PC-9 (cell line): ENCODE measurements at regions not wholly inside any gene's neighbourhood (a gene's known extent, or its start where the extent isn't known, plus 50 kb on each side); places are given as distances from the start of the nearest gene placed in this dataset.
"Not testable (repeated sequence)": the region's sequence is repeated elsewhere in the genome, so short reads cannot be mapped to it uniquely, and the experiment has no call there.

Experiments
- BruUV-seq: library from RNA; stranded (reverse); fragments of 400-500 nt; replicated peaks from 2 replicates; lab custom pipeline; 2021; lab: Mats Ljungman, UMichigan
- CTCF ChIA-PET: fragments of 300-600 bp; sonication (Branson Sonifier 250); formaldehyde crosslinking; loops from one replicate; lab custom pipeline; 2022; ENCODE audit warnings: antibody characterized with exemption; lab: Charles Lee
- POLR2A ChIA-PET: fragments of 300-600 bp; sonication (Branson Sonifier 250); formaldehyde crosslinking; loops from one replicate; lab custom pipeline; 2022; ENCODE audit warnings: antibody characterized with exemption; ENCODE audit not compliant: unreplicated experiment; lab: Charles Lee
- DNase-seq, 2 experiments: peaks; one replicate each; pipeline versions ENCODE4 v3.0.0 to v3.0.0-alpha.2; 2015 to 2022; ENCODE audit warnings: mixed read lengths in 1 of 2
- H2AFZ ChIP-seq: fragments of 200-600 bp; sonication (generic); 2 replicates; pipeline ENCODE4 v1.8.1; 2017; ENCODE audit warnings: antibody characterized with exemption
- H3F3A ChIP-seq: fragments of 200-600 bp; sonication (generic); 2 replicates; pipeline ENCODE4 v1.8.1; 2017; ENCODE audit warnings: antibody characterized with exemption, mild to moderate bottlenecking, low read depth; ENCODE audit not compliant: insufficient read depth
- H3K27ac ChIP-seq: fragments of 200-600 bp; sonication (generic); 2 replicates; pipeline ENCODE4 v1.6.1; 2016; ENCODE audit warnings: mixed run types
- H3K27me3 ChIP-seq: fragments of 200-600 bp; sonication (generic); 2 replicates; pipeline ENCODE4 v1.6.1; 2016; ENCODE audit warnings: low read depth, mixed run types; ENCODE audit not compliant: insufficient read depth
- H3K36me3 ChIP-seq: fragments of 200-600 bp; sonication (generic); 2 replicates; pipeline ENCODE4 v1.6.1; 2016; ENCODE audit warnings: low read depth, mixed run types
- H3K4me1 ChIP-seq: fragments of 200-600 bp; sonication (generic); replicated peaks from 2 replicates; pipeline ENCODE4 v1.6.1; 2016; ENCODE audit warnings: mixed run types; ENCODE audit not compliant: insufficient read depth
- H3K4me2 ChIP-seq: fragments of 200-600 bp; sonication (generic); 2 replicates; pipeline ENCODE4 v1.6.1; 2017; ENCODE audit warnings: mixed run types
- H3K4me3 ChIP-seq: fragments of 200-600 bp; sonication (generic); 2 replicates; pipeline ENCODE4 v1.6.1; 2016; ENCODE audit warnings: mixed run types
- H3K79me2 ChIP-seq: fragments of 200-600 bp; sonication (generic); 2 replicates; pipeline ENCODE4 v1.6.1; 2017; ENCODE audit warnings: low read depth, mixed run types
- H3K9me2 ChIP-seq: fragments of 200-600 bp; sonication (generic); 2 replicates; pipeline ENCODE4 v1.8.1; 2017; ENCODE audit warnings: mild to moderate bottlenecking; ENCODE audit not compliant: insufficient read depth
- H3K9me3 ChIP-seq: fragments of 200-600 bp; sonication (generic); 2 replicates; pipeline ENCODE4 v1.8.1; 2016; ENCODE audit warnings: low read depth; ENCODE audit not compliant: insufficient read depth
- H4K20me1 ChIP-seq: fragments of 200-600 bp; sonication (generic); 2 replicates; pipeline ENCODE4 v1.8.1; 2017; ENCODE audit not compliant: insufficient read depth
- intact Hi-C: fragments of 100-400 bp; cut with micrococcal nuclease; formaldehyde crosslinking; loops from one replicate; pipeline ENCODE4 v1.10.0; 2022; ENCODE audit not compliant: unreplicated experiment

- H3K79me2 ChIP-seq, H3F3A ChIP-seq, H3K27me3 ChIP-seq, H3K36me3 ChIP-seq, BruUV-seq, H3K4me2 ChIP-seq, POLR2A ChIA-PET, CTCF ChIA-PET, H3K4me1 ChIP-seq, H2AFZ ChIP-seq, H3K4me3 ChIP-seq, intact Hi-C loops, DNase-seq, H4K20me1 ChIP-seq, H3K9me2 ChIP-seq, H3K9me3 ChIP-seq, H3K27ac ChIP-seq: not testable (repeated sequence)
These were observed 237.7 kb downstream of the UBE2NL start for GRCh38 chrX:144121566-144121965.

GRCh38 chrX:144127570-144128169 lies 243.8 kb downstream of the UBE2NL start:
- H3K9me2 ChIP-seq, H3K27ac ChIP-seq, H3K4me1 ChIP-seq, H3K4me3 ChIP-seq, POLR2A ChIA-PET, intact Hi-C loops, H2AFZ ChIP-seq, H3K79me2 ChIP-seq, H3K36me3 ChIP-seq, H4K20me1 ChIP-seq, CTCF ChIA-PET, DNase-seq, BruUV-seq, H3F3A ChIP-seq, H3K9me3 ChIP-seq, H3K4me2 ChIP-seq, H3K27me3 ChIP-seq: not testable (repeated sequence)

GRCh38 chrX:144129511-144129910 lies 245.6 kb downstream of the UBE2NL start:
- H3K9me2 ChIP-seq, DNase-seq, H3K27ac ChIP-seq, H3K9me3 ChIP-seq, H3K4me3 ChIP-seq, POLR2A ChIA-PET, H3K79me2 ChIP-seq, H3F3A ChIP-seq, H3K27me3 ChIP-seq, H3K4me1 ChIP-seq, H3K4me2 ChIP-seq, H2AFZ ChIP-seq, H4K20me1 ChIP-seq, H3K36me3 ChIP-seq, BruUV-seq, intact Hi-C loops, CTCF ChIA-PET: not testable (repeated sequence)

- H3K9me3 ChIP-seq, H3K36me3 ChIP-seq, H3F3A ChIP-seq, BruUV-seq, DNase-seq, H3K4me2 ChIP-seq, CTCF ChIA-PET, H3K9me2 ChIP-seq, H3K27ac ChIP-seq, H3K4me3 ChIP-seq, H3K27me3 ChIP-seq, H2AFZ ChIP-seq, H3K79me2 ChIP-seq, H3K4me1 ChIP-seq, POLR2A ChIA-PET, H4K20me1 ChIP-seq, intact Hi-C loops: not testable (repeated sequence)
These were observed 246.6 kb downstream of the UBE2NL start for GRCh38 chrX:144130507-144130906.

GRCh38 chrX:144131080-144131479 lies 247.2 kb downstream of the UBE2NL start:
- POLR2A ChIA-PET, CTCF ChIA-PET, H3K27ac ChIP-seq, DNase-seq, H3K36me3 ChIP-seq, H3K4me3 ChIP-seq, H3F3A ChIP-seq, intact Hi-C loops, H3K4me1 ChIP-seq, H3K9me2 ChIP-seq, H3K79me2 ChIP-seq, BruUV-seq, H2AFZ ChIP-seq, H3K27me3 ChIP-seq, H3K4me2 ChIP-seq, H3K9me3 ChIP-seq, H4K20me1 ChIP-seq: not testable (repeated sequence)

- H3K27me3 ChIP-seq, CTCF ChIA-PET, H3K4me2 ChIP-seq, BruUV-seq, H3K4me3 ChIP-seq, H2AFZ ChIP-seq, H3K9me2 ChIP-seq, H4K20me1 ChIP-seq, DNase-seq, POLR2A ChIA-PET, H3K9me3 ChIP-seq, H3K79me2 ChIP-seq, H3K4me1 ChIP-seq, H3F3A ChIP-seq, intact Hi-C loops, H3K27ac ChIP-seq, H3K36me3 ChIP-seq: not testable (repeated sequence)
These were observed 250.7 kb downstream of the UBE2NL start for GRCh38 chrX:144134448-144135119.

GRCh38 chrX:144154474-144154873 lies 270.6 kb downstream of the UBE2NL start:
- H3K36me3 ChIP-seq, H3K4me3 ChIP-seq, BruUV-seq, H3K4me1 ChIP-seq, H3K4me2 ChIP-seq, H3K27ac ChIP-seq, H3K9me2 ChIP-seq, intact Hi-C loops, CTCF ChIA-PET, H3K27me3 ChIP-seq, DNase-seq, H3K79me2 ChIP-seq, H2AFZ ChIP-seq, H3K9me3 ChIP-seq, H4K20me1 ChIP-seq, POLR2A ChIA-PET, H3F3A ChIP-seq: not testable (repeated sequence)
